ENCODE measurements at regions not wholly inside any gene's neighbourhood (a gene's known extent, or its start where the extent isn't known, plus 50 kb on each side); places are given as distances from the start of the nearest gene placed in this dataset.

GRCh38 chr2:53583583-53583982 is 184.0 kb upstream of the CHAC2 start:
- Histone ChIP-seq H3K4me1 (no peaks in the 10 kb centered on the region), H3K27ac (no peak overlapping the region), H3K9me3 (no peaks in the 10 kb centered on the region), H3K36me3 (no peaks in the 10 kb centered on the region), H3K27me3 (no peaks in the 10 kb centered on the region), H3K4me3 (no peak overlapping the region)
- intact Hi-C loops (cut with DNase I): no loop called here
- no peak for DNase-seq
- no peak for TF ChIP-seq CTCF (IDR thresholded peaks at IDR 0.05)
- no peak for ATAC-seq

- Histone ChIP-seq H3K4me1 (no peaks in the 10 kb centered on the region), H3K4me3 (no peak overlapping the region), H3K9me3 (no peaks in the 10 kb centered on the region), H3K36me3 (no peaks in the 10 kb centered on the region), H3K27me3 (no peaks in the 10 kb centered on the region), H3K27ac (no peak overlapping the region)
- DNase-seq (no peak), ATAC-seq (no peak)
- intact Hi-C loops (cut with DNase I): no loop called here
- no peak for TF ChIP-seq CTCF (IDR thresholded peaks at IDR 0.05)
These were observed 185.0 kb upstream of the CHAC2 start for GRCh38 chr2:53582556-53582955.

- Histone ChIP-seq H3K4me3 (no peak overlapping the region), H3K27me3 (no peaks in the 10 kb centered on the region), H3K9me3 (no peaks in the 10 kb centered on the region), H3K27ac (no peak overlapping the region), H3K36me3 (no peaks in the 10 kb centered on the region), H3K4me1 (no peaks in the 10 kb centered on the region)
- TF ChIP-seq CTCF (IDR thresholded peaks at IDR 0.05): no peak
- ATAC-seq (no peak), DNase-seq (no peak)
- intact Hi-C loops (cut with DNase I): no loop called here
These were observed 191.4 kb upstream of the CHAC2 start for GRCh38 chr2:53576166-53576565.

- Histone ChIP-seq H3K27me3 (no peaks in the 10 kb centered on the region), H3K9me3 (no peaks in the 10 kb centered on the region), H3K27ac (no peak overlapping the region), H3K4me1 (no peaks in the 10 kb centered on the region), H3K36me3 (no peaks in the 10 kb centered on the region), H3K4me3 (no peak overlapping the region)
- intact Hi-C loops (cut with DNase I): no loop called here
- peak in 1 of 4 donors; percentile 5 for DNase-seq
- ATAC-seq: no peak
- TF ChIP-seq CTCF (IDR thresholded peaks at IDR 0.05): no peak
These were observed 191.9 kb upstream of the CHAC2 start for GRCh38 chr2:53575721-53576124.

GRCh38 chr2:53572696-53573095 is 194.9 kb upstream of the CHAC2 start:
- no peak for ATAC-seq
- no peak for TF ChIP-seq CTCF (IDR thresholded peaks at IDR 0.05)

More at GRCh38 chr2:53572696-53573095, 194.9 kb upstream of the CHAC2 start:
- Histone ChIP-seq H3K36me3 (no peaks in the 10 kb centered on the region), H3K4me1 (no peaks in the 10 kb centered on the region), H3K27ac (no peak overlapping the region), H3K4me3 (no peak overlapping the region), H3K9me3 (no peaks in the 10 kb centered on the region), H3K27me3 (no peaks in the 10 kb centered on the region)
- no peak for DNase-seq
- intact Hi-C loops (cut with DNase I): no loop called here
